ENCODE measurements at regions not wholly inside any gene's neighbourhood (a gene's known extent, or its start where the extent isn't known, plus 50 kb on each side); places are given as distances from the start of the nearest gene placed in this dataset.

DNA sequence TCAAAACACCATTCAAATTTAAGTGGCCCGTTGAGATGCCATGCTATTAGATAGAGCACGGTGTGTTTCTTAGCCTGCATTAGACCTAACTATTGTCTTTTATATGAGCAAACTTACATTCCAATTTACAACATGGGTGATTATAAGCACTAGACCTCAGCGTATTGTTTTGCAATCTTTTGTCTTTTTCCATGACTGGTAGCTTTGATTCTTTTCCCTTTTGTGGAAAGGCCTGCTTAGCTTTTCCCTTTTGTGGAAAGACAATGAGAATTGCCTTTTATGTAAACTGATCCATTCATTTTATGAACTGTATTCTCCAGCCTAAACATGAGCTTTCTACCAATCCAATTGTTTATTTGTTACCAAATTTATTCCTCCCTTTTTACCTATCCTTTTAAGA, 823.1 kb downstream of the CCSER2 start:
- TF ChIP-seq, protein P1, sequence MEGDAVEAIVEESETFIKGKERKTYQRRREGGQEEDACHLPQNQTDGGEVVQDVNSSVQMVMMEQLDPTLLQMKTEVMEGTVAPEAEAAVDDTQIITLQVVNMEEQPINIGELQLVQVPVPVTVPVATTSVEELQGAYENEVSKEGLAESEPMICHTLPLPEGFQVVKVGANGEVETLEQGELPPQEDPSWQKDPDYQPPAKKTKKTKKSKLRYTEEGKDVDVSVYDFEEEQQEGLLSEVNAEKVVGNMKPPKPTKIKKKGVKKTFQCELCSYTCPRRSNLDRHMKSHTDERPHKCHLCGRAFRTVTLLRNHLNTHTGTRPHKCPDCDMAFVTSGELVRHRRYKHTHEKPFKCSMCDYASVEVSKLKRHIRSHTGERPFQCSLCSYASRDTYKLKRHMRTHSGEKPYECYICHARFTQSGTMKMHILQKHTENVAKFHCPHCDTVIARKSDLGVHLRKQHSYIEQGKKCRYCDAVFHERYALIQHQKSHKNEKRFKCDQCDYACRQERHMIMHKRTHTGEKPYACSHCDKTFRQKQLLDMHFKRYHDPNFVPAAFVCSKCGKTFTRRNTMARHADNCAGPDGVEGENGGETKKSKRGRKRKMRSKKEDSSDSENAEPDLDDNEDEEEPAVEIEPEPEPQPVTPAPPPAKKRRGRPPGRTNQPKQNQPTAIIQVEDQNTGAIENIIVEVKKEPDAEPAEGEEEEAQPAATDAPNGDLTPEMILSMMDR (IDR thresholded peaks at IDR 0.05): no peak
- no peak for TF ChIP-seq POLR2A (IDR thresholded peaks at IDR 0.05)

Data from lower leg skin (tissue), 3 donors.